LNCaP clone FGC (cell line): ENCODE measurements at regions not wholly inside any gene's neighbourhood (a gene's known extent, or its start where the extent isn't known, plus 50 kb on each side); places are given as distances from the start of the nearest gene placed in this dataset.

Source experiments
- DNase-seq: peaks from one replicate; pipeline ENCODE4 v3.0.0-alpha.2; 2011; ENCODE audit warnings: low read depth
- H3K4me3 ChIP-seq: 2 replicates; pipeline ENCODE4 v1.5.1; 2011; ENCODE audit warnings: mild to moderate bottlenecking, low read depth, low read length, control low read depth
- CTCF ChIP-seq: IDR thresholded peaks from 2 replicates; pipeline ENCODE4 v1.5.1; 2012; ENCODE audit warnings: mild to moderate bottlenecking; ENCODE audit not compliant: control insufficient read depth, insufficient read depth; ENCODE audit errors: extremely low read depth

- TF ChIP-seq CTCF, result no peak
- DNase-seq, result no peak
- H3K4me3 ChIP-seq, result no peak overlapping the region
These were observed 86.4 kb upstream of the SORBS2 start for GRCh38 chr4:185898413-185898812.

DNA sequence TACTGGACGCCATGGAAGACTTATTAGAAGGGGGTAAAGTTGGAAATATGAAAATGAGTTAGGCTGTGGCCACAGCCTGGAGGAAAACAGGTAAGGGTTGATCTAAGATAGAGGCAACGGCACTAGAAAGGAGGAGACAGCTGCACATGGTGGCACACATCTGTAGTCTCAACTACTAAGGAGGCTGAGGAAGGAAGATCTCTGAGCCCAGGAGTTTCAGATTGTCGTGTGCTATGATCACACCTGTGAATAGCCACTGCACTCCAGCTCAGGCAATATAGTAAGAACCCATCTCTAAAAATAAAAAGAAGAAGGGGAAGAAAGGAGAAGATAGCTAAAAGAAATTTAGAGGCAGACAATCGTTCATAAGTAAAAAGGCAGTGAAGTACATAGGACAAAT, 87.8 kb upstream of the SORBS2 start:
- no peak for DNase-seq
- H3K4me3 ChIP-seq, result no peak overlapping the region
- no peak for TF ChIP-seq CTCF

DNA sequence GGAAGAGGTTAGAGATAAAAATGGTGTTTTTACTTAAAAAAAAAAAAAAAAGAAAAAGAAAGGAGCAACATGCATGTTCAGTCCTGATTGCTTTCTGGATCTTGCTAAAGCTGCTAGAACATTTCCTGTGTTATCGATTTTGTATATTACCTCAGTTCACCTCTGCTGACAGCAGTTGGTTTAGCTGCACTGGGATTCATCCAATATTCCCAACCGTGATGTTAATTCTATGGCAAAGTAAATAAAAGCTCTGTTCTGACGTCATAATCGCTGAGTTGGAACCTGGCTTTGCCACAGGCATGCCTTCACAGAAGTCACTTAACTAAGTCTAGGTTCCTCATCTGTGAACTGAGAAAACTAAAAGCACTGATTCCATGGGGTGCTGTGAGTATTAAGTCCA, 90.7 kb upstream of the SORBS2 start:
- peak; percentile 31 for DNase-seq
- TF ChIP-seq CTCF, result no peak
- no peak overlapping the region for H3K4me3 ChIP-seq

GRCh38 chr4:185903205-185903604, 91.2 kb upstream of the SORBS2 start:
- no peak for TF ChIP-seq CTCF
- DNase-seq, result no peak
- H3K4me3 ChIP-seq, result no peak overlapping the region

DNA sequence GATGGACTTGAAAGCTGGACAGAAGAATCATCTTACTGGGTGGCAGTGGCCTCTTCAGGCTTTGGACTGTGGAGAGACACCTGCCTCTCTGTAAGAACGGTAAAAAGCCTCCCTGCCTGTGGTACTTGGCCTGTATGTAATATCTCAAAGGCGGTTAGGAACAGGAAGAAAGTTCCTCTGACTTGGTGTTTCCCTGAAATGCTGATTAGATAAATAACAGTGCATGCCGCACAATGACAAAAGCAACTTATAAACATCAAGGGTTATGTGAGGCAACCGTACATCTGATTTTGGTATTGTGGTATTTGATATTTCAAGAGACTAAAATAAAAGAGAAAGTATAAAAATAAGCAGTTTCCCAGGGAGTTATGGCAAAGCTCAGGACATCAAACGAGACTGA, 92.4 kb upstream of the SORBS2 start:
- H3K4me3 ChIP-seq, result no peak overlapping the region
- TF ChIP-seq CTCF, result no peak
- no peak for DNase-seq

DNA sequence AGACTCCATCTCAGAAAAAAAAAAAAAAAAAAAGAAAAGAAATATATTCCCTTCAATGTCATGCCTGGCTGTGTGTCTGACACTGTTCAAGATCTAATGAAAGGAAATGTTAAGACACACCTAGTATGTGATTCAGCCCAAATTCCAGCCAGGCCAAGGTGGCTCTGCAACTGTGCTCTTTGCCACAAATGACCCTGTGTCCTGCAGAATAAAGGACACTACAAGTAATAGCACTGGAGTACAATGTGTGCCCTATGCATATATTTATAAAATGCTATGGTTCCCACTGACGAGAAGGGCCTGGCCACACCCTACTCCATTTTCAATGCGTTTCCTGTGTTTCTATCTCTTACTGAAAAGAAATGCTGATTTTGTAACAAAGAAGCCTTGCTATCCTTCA, 98.0 kb upstream of the SORBS2 start:
- no peak for TF ChIP-seq CTCF
- DNase-seq, result no peak
- no peak overlapping the region for H3K4me3 ChIP-seq

GRCh38 chr4:185911556-185912064, 99.6 kb upstream of the SORBS2 start:
- H3K4me3 ChIP-seq, result no peak overlapping the region
- DNase-seq, result no peak
- no peak for TF ChIP-seq CTCF
